Tibial artery (tissue), 4 donors: ENCODE measurements at regions not wholly inside any gene's neighbourhood (a gene's known extent, or its start where the extent isn't known, plus 50 kb on each side); places are given as distances from the start of the nearest gene placed in this dataset.

ENCODE experiments used
- DNase-seq, 2 donors: peaks; one replicate each; pipeline ENCODE4 v3.0.0-alpha.2; 2019
- H3K27ac ChIP-seq, 2 donors: fragments of 200-600 bp; sonication (generic) in 1 of 2; 1 replicate in 1 of 2; 2 replicates in 1 of 2; pipeline ENCODE4 v1.5.1; 2018 to 2019; ENCODE audit warnings: mild to moderate bottlenecking in 1 of 2
- H3K27me3 ChIP-seq, 2 donors: fragments of 200-600 bp; sonication (generic) in 1 of 2; one replicate each; pipeline versions ENCODE4 v1.5.1 to v1.6.0; 2016 to 2019
- H3K36me3 ChIP-seq, 3 donors: fragments of 200-600 bp; sonication (generic) in 2 of 3; one replicate each; pipeline ENCODE4 v1.5.1; 2016 to 2019; ENCODE audit warnings: mild to moderate bottlenecking in 2 of 3
- H3K4me1 ChIP-seq, 4 donors: fragments of 200-600 bp; sonication (generic) in 2 of 4; 1 replicate in 3 of 4; 2 replicates in 1 of 4; pipeline ENCODE4 v1.5.1; 2016 to 2019
- H3K4me3 ChIP-seq, 2 donors: fragments of 200-600 bp; sonication (generic) in 1 of 2; 1 replicate in 1 of 2; 2 replicates in 1 of 2; pipeline ENCODE4 v1.5.1; 2018 to 2019; ENCODE audit warnings: mild to moderate bottlenecking in 2 of 2
- H3K9me3 ChIP-seq, 3 donors: fragments of 200-600 bp; sonication (generic) in 1 of 3; one replicate each; pipeline ENCODE4 v1.5.1; 2016 to 2019
- intact Hi-C: fragments of 100-400 bp; cut with DNase I; formaldehyde crosslinking; loops from one replicate; pipeline ENCODE4 v1.15.0; 2023; ENCODE audit warnings: low total_unique reads
- TF ChIP-seq, protein P1 (sequence below), 2 experiments: fragments of 200-600 bp in 1 of 2; fragments of 450-650 bp in 1 of 2; IDR thresholded peaks; one replicate each; pipeline ENCODE4 v1.5.1; 2017 to 2019; ENCODE audit warnings: antibody characterized with exemption in 2 of 2, mild to moderate bottlenecking in 1 of 2, moderate library complexity in 1 of 2

- TF ChIP-seq, protein P1, sequence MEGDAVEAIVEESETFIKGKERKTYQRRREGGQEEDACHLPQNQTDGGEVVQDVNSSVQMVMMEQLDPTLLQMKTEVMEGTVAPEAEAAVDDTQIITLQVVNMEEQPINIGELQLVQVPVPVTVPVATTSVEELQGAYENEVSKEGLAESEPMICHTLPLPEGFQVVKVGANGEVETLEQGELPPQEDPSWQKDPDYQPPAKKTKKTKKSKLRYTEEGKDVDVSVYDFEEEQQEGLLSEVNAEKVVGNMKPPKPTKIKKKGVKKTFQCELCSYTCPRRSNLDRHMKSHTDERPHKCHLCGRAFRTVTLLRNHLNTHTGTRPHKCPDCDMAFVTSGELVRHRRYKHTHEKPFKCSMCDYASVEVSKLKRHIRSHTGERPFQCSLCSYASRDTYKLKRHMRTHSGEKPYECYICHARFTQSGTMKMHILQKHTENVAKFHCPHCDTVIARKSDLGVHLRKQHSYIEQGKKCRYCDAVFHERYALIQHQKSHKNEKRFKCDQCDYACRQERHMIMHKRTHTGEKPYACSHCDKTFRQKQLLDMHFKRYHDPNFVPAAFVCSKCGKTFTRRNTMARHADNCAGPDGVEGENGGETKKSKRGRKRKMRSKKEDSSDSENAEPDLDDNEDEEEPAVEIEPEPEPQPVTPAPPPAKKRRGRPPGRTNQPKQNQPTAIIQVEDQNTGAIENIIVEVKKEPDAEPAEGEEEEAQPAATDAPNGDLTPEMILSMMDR (IDR thresholded peaks at IDR 0.05), result no peak
- no peaks in the 10 kb centered on the region for H3K9me3 ChIP-seq
- H3K4me1 ChIP-seq, result peaks cover 0 to 23% (median 8%) of the 10 kb centered on the region in 4 donors
- H3K4me3 ChIP-seq, result no peak overlapping the region
- H3K36me3 ChIP-seq, result no peaks in the 10 kb centered on the region
- H3K27me3 ChIP-seq, result no peaks in the 10 kb centered on the region
- H3K27ac ChIP-seq, result no peak overlapping the region
- no peak for DNase-seq
- intact Hi-C loops, result no loop called here
Observed at GRCh38 chr1:9424261-9424660, 115.0 kb upstream of the SLC25A33 start.

DNA sequence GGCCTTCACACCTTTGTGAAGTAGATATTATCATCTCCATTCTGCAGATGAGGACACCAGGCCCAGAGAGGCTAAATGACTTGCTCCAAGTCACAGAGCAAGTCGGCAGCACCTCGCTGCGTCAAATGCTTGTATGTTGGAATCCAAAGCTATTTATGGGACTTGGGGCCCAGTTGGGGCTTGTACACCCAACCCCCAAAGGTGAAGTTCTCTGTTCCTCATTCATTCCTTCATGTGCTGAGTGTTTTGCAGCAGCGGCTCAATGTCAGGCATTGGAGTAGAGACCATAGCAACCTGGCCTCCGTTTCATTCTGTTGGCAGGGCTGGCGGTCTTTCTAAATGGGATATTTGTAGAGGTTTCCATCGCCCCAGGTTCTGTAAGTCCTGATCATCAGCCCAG is 113.4 kb upstream of the SLC25A33 start:
- Histone ChIP-seq H3K9me3 (no peaks in the 10 kb centered on the region), H3K4me1 (peaks cover 0 to 18% (median 7%) of the 10 kb centered on the region in 4 donors), H3K27ac (no peak overlapping the region), H3K4me3 (no peak overlapping the region), H3K36me3 (no peaks in the 10 kb centered on the region), H3K27me3 (no peaks in the 10 kb centered on the region)
- TF ChIP-seq, protein P1 (IDR thresholded peaks at IDR 0.05), result no peak
- DNase-seq, result no peak
- intact Hi-C loops, result no loop called here

- Histone ChIP-seq H3K4me3 (no peak overlapping the region), H3K27me3 (no peaks in the 10 kb centered on the region), H3K4me1 (peaks cover 0 to 18% (median 7%) of the 10 kb centered on the region in 4 donors), H3K27ac (no peak overlapping the region), H3K36me3 (no peaks in the 10 kb centered on the region), H3K9me3 (no peaks in the 10 kb centered on the region)
- TF ChIP-seq, protein P1 (IDR thresholded peaks at IDR 0.05), result no peak
- intact Hi-C loops, result no loop called here
- no peak for DNase-seq
Observed at GRCh38 chr1:9426291-9426711, 113.0 kb upstream of the SLC25A33 start.

DNA sequence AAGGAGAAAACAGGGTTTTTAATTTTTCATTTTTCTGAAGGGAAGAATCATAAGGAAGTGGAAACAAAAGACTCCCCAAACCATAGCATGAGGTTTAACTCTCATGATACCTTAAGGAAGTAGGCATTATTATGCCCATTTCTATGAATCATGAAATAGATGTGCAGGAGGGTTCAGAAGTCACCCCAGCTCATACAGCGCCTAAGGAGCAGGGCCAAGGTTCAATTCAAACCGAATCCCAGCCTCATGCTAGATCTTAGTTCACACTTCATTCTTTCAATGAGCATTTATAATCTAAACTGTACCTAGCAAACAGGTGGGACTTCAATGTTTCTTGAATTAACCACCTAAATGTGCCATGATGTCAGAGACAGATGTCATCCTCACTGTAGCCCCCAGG is 111.9 kb upstream of the SLC25A33 start:
- no peaks in the 10 kb centered on the region for H3K27me3 ChIP-seq
- H3K4me3 ChIP-seq, result no peak overlapping the region
- no peaks in the 10 kb centered on the region for H3K36me3 ChIP-seq
- no peak for DNase-seq
- intact Hi-C loops, result no loop called here
- H3K4me1 ChIP-seq, result peaks cover 0 to 18% (median 7%) of the 10 kb centered on the region in 4 donors
- H3K9me3 ChIP-seq, result no peaks in the 10 kb centered on the region
- TF ChIP-seq, protein P1 (IDR thresholded peaks at IDR 0.05), result no peak
- no peak overlapping the region for H3K27ac ChIP-seq

- H3K27ac ChIP-seq, result peak overlapping the region; percentile 87 to 91
- intact Hi-C loops, result no loop called here
- peak; percentile 99 for DNase-seq
- no peaks in the 10 kb centered on the region for H3K36me3 ChIP-seq
- peaks cover 0 to 16% (median 7%) of the 10 kb centered on the region in 4 donors for H3K4me1 ChIP-seq
- H3K4me3 ChIP-seq, result peak overlapping the region; percentile 59 to 62
- TF ChIP-seq, protein P1 (IDR thresholded peaks at IDR 0.05), result peak in 1 of 2 experiments; percentile 29
- H3K27me3 ChIP-seq, result no peaks in the 10 kb centered on the region
- no peaks in the 10 kb centered on the region for H3K9me3 ChIP-seq
Observed at GRCh38 chr1:9428601-9429341, 110.5 kb upstream of the SLC25A33 start.
